ENCODE measurements at regions not wholly inside any gene's neighbourhood (a gene's known extent, or its start where the extent isn't known, plus 50 kb on each side); places are given as distances from the start of the nearest gene placed in this dataset.

DNA sequence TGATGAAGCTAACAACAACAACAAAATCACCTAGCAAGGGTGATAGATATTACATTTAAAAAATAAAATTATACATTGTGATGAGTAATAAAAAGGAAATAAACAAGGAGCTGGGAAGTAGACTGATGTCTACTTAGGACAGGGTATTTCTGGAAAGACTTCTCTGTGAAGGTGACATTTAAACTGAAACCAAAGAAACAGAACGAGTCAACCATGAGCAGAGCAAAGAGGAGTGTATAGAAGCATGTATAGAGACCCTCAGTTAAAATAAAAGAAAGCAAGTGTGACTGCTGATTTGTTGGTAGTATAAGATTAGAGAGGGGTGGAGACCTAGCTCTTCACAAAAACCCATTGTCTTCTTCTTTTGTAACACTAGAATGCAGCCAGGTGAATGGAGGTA, 53.0 kb upstream of the TDRD3 start:
- H3K36me3 ChIP-seq (ENCODE audit: insufficient read depth, low read length): no peaks in the 10 kb centered on the region
- no peak overlapping the region for H3K4me2 ChIP-seq (ENCODE audit: insufficient read depth, low read length)
- TF ChIP-seq, protein P1, sequence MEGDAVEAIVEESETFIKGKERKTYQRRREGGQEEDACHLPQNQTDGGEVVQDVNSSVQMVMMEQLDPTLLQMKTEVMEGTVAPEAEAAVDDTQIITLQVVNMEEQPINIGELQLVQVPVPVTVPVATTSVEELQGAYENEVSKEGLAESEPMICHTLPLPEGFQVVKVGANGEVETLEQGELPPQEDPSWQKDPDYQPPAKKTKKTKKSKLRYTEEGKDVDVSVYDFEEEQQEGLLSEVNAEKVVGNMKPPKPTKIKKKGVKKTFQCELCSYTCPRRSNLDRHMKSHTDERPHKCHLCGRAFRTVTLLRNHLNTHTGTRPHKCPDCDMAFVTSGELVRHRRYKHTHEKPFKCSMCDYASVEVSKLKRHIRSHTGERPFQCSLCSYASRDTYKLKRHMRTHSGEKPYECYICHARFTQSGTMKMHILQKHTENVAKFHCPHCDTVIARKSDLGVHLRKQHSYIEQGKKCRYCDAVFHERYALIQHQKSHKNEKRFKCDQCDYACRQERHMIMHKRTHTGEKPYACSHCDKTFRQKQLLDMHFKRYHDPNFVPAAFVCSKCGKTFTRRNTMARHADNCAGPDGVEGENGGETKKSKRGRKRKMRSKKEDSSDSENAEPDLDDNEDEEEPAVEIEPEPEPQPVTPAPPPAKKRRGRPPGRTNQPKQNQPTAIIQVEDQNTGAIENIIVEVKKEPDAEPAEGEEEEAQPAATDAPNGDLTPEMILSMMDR (IDR thresholded peaks at IDR 0.05; ENCODE audit: borderline replicate concordance, extremely low read depth, low read length, poor library complexity, severe bottlenecking): no peak
- TF ChIP-seq EZH2 (IDR thresholded peaks at IDR 0.05; ENCODE audit: borderline replicate concordance, low read depth, low read length, severe bottlenecking): no peak
- peaks cover 15% of the 10 kb centered on the region for H3K27me3 ChIP-seq (ENCODE audit: insufficient read depth, low read length, poor library complexity)
- no peaks in the 10 kb centered on the region for H3K79me2 ChIP-seq (ENCODE audit: insufficient read depth, low read length)
- H3K9ac ChIP-seq (ENCODE audit: low read depth, low read length): no peak overlapping the region
- H3K4me3 ChIP-seq (ENCODE audit: low read depth in 1 of 2, low read length in 2 of 2): no peak overlapping the region
- H3K9me3 ChIP-seq (ENCODE audit: insufficient read depth, low read length, severe bottlenecking): no peaks in the 10 kb centered on the region
- no peak overlapping the region for H2AFZ ChIP-seq (ENCODE audit: low read depth, low read length)
- H4K20me1 ChIP-seq (ENCODE audit: insufficient read depth, low read length): no peaks in the 10 kb centered on the region
- H3K4me1 ChIP-seq (ENCODE audit: insufficient read depth, low read length): no peaks in the 10 kb centered on the region
- H3K27ac ChIP-seq (ENCODE audit: low read length): no peak overlapping the region
- DNase-seq: no peak
- ATAC-seq (ENCODE audit: insufficient read depth, low read depth): no peak

DNA sequence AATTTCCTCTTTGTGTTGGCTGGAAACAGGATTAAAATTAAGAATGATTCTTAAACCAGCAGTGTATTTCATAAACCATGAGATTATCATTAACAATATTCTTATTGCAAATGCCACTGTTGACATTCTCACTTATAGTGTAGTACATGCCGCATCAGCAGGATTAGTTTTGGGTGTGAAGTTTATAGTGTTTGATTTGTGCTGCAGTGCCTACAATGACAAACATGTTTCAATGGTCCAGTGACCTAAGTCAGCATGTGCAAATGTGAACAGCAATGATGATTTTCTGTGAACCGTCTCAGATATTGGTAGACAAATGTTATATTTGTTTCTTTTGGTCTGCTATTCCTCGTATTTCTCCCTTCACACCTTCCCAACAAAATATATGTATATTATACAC, 49.8 kb upstream of the TDRD3 start:
- Histone ChIP-seq H3K27ac (ENCODE audit: low read length) (no peak overlapping the region), H2AFZ (ENCODE audit: low read depth, low read length) (no peak overlapping the region), H3K27me3 (ENCODE audit: insufficient read depth, low read length, poor library complexity) (peaks cover 18% of the 10 kb centered on the region), H3K4me3 (ENCODE audit: low read depth in 1 of 2, low read length in 2 of 2) (no peak overlapping the region), H3K4me2 (ENCODE audit: insufficient read depth, low read length) (no peak overlapping the region), H3K9me3 (ENCODE audit: insufficient read depth, low read length, severe bottlenecking) (no peaks in the 10 kb centered on the region), H4K20me1 (ENCODE audit: insufficient read depth, low read length) (no peaks in the 10 kb centered on the region), H3K9ac (ENCODE audit: low read depth, low read length) (no peak overlapping the region), H3K79me2 (ENCODE audit: insufficient read depth, low read length) (no peaks in the 10 kb centered on the region), H3K36me3 (ENCODE audit: insufficient read depth, low read length) (no peaks in the 10 kb centered on the region), H3K4me1 (ENCODE audit: insufficient read depth, low read length) (no peaks in the 10 kb centered on the region)
- no peak for ATAC-seq (ENCODE audit: insufficient read depth, low read depth)
- no peak for DNase-seq
- TF ChIP-seq, protein P1 (IDR thresholded peaks at IDR 0.05; ENCODE audit: borderline replicate concordance, extremely low read depth, low read length, poor library complexity, severe bottlenecking): no peak
- TF ChIP-seq EZH2 (IDR thresholded peaks at IDR 0.05; ENCODE audit: borderline replicate concordance, low read depth, low read length, severe bottlenecking): no peak

All from DND-41 (cell line).